ENCODE measurements at regions not wholly inside any gene's neighbourhood (a gene's known extent, or its start where the extent isn't known, plus 50 kb on each side); places are given as distances from the start of the nearest gene placed in this dataset.
"Not testable (repeated sequence)": the region's sequence is repeated elsewhere in the genome, so short reads cannot be mapped to it uniquely, and the experiment has no call there.

DNA sequence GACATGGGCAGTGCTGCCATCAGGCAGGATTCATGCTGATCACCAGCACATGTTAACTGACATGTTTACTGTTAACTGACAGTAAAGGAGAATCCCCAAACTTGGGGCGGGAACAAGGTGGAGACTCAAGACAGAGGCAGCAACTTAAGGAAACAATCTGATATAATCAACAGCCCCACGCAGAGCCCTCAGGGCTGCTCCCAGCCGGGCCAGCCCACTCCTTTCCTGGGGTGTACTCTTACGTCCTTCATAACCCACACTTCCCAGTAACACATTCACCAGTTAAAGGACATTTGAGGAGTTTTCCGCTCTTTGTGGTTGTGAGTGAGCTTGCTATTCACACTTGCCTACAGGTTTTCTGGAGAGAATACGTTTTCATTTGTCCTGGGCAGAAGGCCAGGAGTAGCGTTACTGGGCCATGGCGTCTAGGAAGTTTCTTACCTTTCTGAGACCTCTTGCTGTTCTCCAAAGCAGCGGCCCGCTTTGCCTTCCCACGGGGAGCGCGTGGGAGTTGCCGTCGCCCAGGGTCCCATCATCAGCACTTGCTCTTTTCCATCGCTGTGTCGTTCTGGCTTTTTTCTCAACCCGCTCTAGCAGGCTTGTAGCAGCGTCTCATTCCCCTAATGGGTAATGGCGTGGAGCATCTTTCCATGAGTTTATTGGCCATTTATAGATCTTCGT is 56.4 kb downstream of the FOXF2 start:
- Histone ChIP-seq H3K4me1 (ENCODE audit: control insufficient read depth, insufficient read depth, low read length, unreplicated experiment) (no peaks in the 10 kb centered on the region), H3K4me3 (ENCODE audit: low read depth, low read length) (no peak overlapping the region), H2AFZ (ENCODE audit: low read length, unreplicated experiment) (no peak overlapping the region), H3K79me2 (ENCODE audit: control insufficient read depth, insufficient read depth, low read length, unreplicated experiment) (no peaks in the 10 kb centered on the region), H3K36me3 (ENCODE audit: insufficient read depth, low read length) (no peaks in the 10 kb centered on the region), H3K27me3 (ENCODE audit: insufficient read depth, low read length) (peaks cover 22% of the 10 kb centered on the region), H3K27ac (ENCODE audit: low read depth, low read length) (no peak overlapping the region)

DNA sequence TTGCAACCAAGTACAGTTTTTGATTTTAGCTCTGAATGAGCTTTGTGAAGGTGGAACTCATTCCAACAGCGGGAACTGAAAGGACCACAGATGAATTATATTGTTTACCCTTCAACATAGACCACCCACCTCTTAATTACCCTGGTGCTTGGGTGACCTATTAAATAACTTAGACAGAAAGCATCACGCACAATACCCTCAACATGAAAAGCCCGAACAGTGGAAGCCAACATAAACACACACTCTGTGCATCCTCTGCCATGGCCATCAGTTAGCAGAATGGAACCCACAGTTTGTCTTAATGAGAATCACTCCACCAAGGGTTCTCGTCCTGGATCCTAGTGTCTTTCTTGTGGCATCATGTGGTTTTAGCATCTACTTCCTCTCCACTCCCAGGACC is 60.5 kb downstream of the FOXF2 start:
- Histone ChIP-seq H3K4me3 (ENCODE audit: low read depth, low read length) (no peak overlapping the region), H2AFZ (ENCODE audit: low read length, unreplicated experiment) (no peak overlapping the region), H3K79me2 (ENCODE audit: control insufficient read depth, insufficient read depth, low read length, unreplicated experiment) (no peaks in the 10 kb centered on the region), H3K4me1 (ENCODE audit: control insufficient read depth, insufficient read depth, low read length, unreplicated experiment) (no peaks in the 10 kb centered on the region), H3K27ac (ENCODE audit: low read depth, low read length) (no peak overlapping the region), H3K27me3 (ENCODE audit: insufficient read depth, low read length) (peaks cover 34% of the 10 kb centered on the region), H3K36me3 (ENCODE audit: insufficient read depth, low read length) (no peaks in the 10 kb centered on the region)

- Histone ChIP-seq H2AFZ (ENCODE audit: low read length, unreplicated experiment) (no peak overlapping the region), H3K79me2 (ENCODE audit: control insufficient read depth, insufficient read depth, low read length, unreplicated experiment) (no peaks in the 10 kb centered on the region), H3K36me3 (ENCODE audit: insufficient read depth, low read length) (no peaks in the 10 kb centered on the region), H3K4me1 (ENCODE audit: control insufficient read depth, insufficient read depth, low read length, unreplicated experiment) (no peaks in the 10 kb centered on the region), H3K4me3 (ENCODE audit: low read depth, low read length) (no peak overlapping the region), H3K27ac (ENCODE audit: low read depth, low read length) (no peak overlapping the region), H3K27me3 (ENCODE audit: insufficient read depth, low read length) (peaks cover 34% of the 10 kb centered on the region)
Observed at GRCh38 chr6:1453024-1453423, 63.6 kb downstream of the FOXF2 start.

GRCh38 chr6:1456816-1457215 is 67.4 kb downstream of the FOXF2 start:
- H3K4me1 ChIP-seq (ENCODE audit: control insufficient read depth, insufficient read depth, low read length, unreplicated experiment); H3K36me3 ChIP-seq (ENCODE audit: insufficient read depth, low read length); H3K27ac ChIP-seq (ENCODE audit: low read depth, low read length); H3K79me2 ChIP-seq (ENCODE audit: control insufficient read depth, insufficient read depth, low read length, unreplicated experiment); H2AFZ ChIP-seq (ENCODE audit: low read length, unreplicated experiment); H3K27me3 ChIP-seq (ENCODE audit: insufficient read depth, low read length); H3K4me3 ChIP-seq (ENCODE audit: low read depth, low read length): not testable (repeated sequence)

DNA sequence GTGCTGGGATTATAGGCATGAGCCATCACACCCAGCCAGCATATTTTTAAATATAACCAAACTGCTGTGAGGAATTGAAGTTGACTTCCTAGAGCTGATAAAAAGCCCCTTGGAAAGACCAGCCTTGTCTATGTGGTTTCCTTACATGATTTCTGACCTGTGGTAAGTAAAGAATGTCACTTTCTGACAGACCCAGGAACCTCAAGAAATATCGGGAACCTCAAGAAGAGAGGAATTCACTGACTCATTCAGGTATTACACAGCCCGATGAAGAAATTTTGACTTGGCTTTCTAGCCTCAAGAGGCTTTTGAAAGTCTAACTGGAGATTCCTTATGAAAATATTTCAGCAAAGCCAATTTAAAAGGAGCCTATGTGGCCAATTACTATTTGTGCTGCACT is 71.8 kb downstream of the FOXF2 start:
- Histone ChIP-seq H3K4me1 (ENCODE audit: control insufficient read depth, insufficient read depth, low read length, unreplicated experiment) (peaks cover 3% of the 10 kb centered on the region), H3K27ac (ENCODE audit: low read depth, low read length) (peak overlapping the region; percentile 40; the same call in 1 of the 2 replicates), H3K79me2 (ENCODE audit: control insufficient read depth, insufficient read depth, low read length, unreplicated experiment) (no peaks in the 10 kb centered on the region), H2AFZ (ENCODE audit: low read length, unreplicated experiment) (no peak overlapping the region), H3K27me3 (ENCODE audit: insufficient read depth, low read length) (no peaks in the 10 kb centered on the region), H3K36me3 (ENCODE audit: insufficient read depth, low read length) (no peaks in the 10 kb centered on the region), H3K4me3 (ENCODE audit: low read depth, low read length) (no peak overlapping the region)

- H3K4me1 ChIP-seq (ENCODE audit: control insufficient read depth, insufficient read depth, low read length, unreplicated experiment) = peaks cover 3% of the 10 kb centered on the region
- no peak overlapping the region for H3K27ac ChIP-seq (ENCODE audit: low read depth, low read length)
- H3K4me3 ChIP-seq (ENCODE audit: low read depth, low read length) = no peak overlapping the region
- H3K36me3 ChIP-seq (ENCODE audit: insufficient read depth, low read length) = no peaks in the 10 kb centered on the region
- H2AFZ ChIP-seq (ENCODE audit: low read length, unreplicated experiment) = no peak overlapping the region
- H3K79me2 ChIP-seq (ENCODE audit: control insufficient read depth, insufficient read depth, low read length, unreplicated experiment) = no peaks in the 10 kb centered on the region
- no peaks in the 10 kb centered on the region for H3K27me3 ChIP-seq (ENCODE audit: insufficient read depth, low read length)
Observed at GRCh38 chr6:1461736-1462135, 72.4 kb downstream of the FOXF2 start.

DNA sequence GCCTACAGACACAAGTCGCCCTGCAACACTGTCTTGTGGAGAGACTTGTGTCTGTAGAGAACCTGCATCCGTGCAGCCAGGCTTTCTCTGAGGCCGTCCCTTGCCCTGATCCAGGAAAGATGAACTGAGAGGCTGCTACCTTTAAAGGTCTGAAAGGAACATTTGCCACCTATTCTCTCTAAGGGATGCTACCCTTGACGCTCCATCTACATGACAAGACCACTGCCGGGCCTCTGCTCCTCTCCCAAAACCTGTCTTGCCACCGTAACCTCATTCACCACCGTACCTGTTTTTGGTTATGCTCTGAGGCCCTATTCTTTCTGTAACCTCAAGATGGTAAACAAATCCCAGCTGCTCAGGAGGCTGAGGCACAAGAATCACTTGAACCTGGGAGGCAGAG is 73.9 kb downstream of the FOXF2 start:
- Histone ChIP-seq H3K36me3 (ENCODE audit: insufficient read depth, low read length) (no peaks in the 10 kb centered on the region), H3K27me3 (ENCODE audit: insufficient read depth, low read length) (no peaks in the 10 kb centered on the region), H2AFZ (ENCODE audit: low read length, unreplicated experiment) (no peak overlapping the region), H3K4me3 (ENCODE audit: low read depth, low read length) (no peak overlapping the region), H3K4me1 (ENCODE audit: control insufficient read depth, insufficient read depth, low read length, unreplicated experiment) (peaks cover 3% of the 10 kb centered on the region), H3K79me2 (ENCODE audit: control insufficient read depth, insufficient read depth, low read length, unreplicated experiment) (no peaks in the 10 kb centered on the region), H3K27ac (ENCODE audit: low read depth, low read length) (no peak overlapping the region)

DNA sequence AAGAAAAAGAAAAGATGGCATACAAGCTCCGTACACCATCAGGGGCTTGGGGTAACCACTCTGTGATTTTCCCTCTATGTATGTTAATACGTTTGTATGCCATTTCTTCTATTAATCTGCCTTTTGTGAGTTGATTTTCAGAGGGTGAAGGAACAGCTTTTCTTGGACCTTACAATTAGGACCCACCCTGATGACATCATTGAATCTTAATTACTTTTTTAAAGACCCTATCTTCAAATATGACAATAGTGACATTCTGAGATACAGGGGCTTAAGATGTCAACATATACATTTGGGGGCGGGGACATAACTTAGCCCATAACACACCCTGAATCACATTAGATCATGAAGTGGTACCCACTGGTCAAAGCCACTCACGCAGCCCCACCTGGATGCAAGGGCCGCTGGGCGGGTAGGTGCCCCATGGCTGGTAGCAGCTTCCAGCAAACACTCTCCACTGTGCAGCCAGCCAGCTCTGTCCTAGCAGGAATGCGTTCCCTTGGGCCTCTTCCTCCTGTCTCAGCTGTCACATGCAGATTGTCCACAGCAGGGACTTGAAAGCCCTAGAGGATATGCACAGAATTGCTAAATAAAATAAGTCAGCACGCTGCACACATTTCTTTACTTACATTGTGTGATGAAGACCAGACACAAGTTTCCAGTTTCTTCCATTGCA is 74.5 kb downstream of the FOXF2 start:
- H3K27me3 ChIP-seq (ENCODE audit: insufficient read depth, low read length) = no peaks in the 10 kb centered on the region
- H3K36me3 ChIP-seq (ENCODE audit: insufficient read depth, low read length) = no peaks in the 10 kb centered on the region
- H3K79me2 ChIP-seq (ENCODE audit: control insufficient read depth, insufficient read depth, low read length, unreplicated experiment) = no peaks in the 10 kb centered on the region
- peaks cover 3% of the 10 kb centered on the region for H3K4me1 ChIP-seq (ENCODE audit: control insufficient read depth, insufficient read depth, low read length, unreplicated experiment)
- H3K27ac ChIP-seq (ENCODE audit: low read depth, low read length) = no peak overlapping the region
- no peak overlapping the region for H3K4me3 ChIP-seq (ENCODE audit: low read depth, low read length)
- H2AFZ ChIP-seq (ENCODE audit: low read length, unreplicated experiment) = no peak overlapping the region

DNA sequence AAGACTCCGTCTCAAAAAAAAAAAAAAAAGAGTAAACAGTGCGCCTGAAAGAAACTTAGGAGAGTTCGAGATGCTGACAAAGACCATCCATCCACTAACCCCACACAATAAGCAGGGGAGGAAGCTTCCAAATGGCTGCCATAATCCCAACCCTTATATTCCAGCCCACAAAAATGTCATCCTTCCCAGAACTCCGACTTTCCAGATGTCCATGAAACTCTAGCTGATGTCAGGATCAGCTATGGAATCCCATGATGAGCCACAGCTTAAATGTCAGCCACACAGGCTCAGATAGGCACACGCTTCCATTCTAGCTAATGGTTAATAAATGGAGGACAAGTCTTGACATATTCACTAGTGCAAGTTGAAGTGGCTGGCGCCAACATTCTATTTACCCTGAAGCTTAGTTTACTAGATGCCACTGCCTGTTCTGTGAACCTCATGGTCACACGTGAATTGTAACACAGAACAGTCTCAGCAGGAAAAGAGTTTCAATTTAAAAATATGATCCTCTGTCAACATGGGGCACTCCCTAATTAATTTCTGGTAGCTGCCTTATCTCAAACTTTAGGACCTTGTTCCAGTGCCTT is 75.5 kb downstream of the FOXF2 start:
- Histone ChIP-seq H3K4me3 (ENCODE audit: low read depth, low read length) (no peak overlapping the region), H2AFZ (ENCODE audit: low read length, unreplicated experiment) (no peak overlapping the region), H3K79me2 (ENCODE audit: control insufficient read depth, insufficient read depth, low read length, unreplicated experiment) (no peaks in the 10 kb centered on the region), H3K4me1 (ENCODE audit: control insufficient read depth, insufficient read depth, low read length, unreplicated experiment) (peaks cover 3% of the 10 kb centered on the region), H3K36me3 (ENCODE audit: insufficient read depth, low read length) (no peaks in the 10 kb centered on the region), H3K27ac (ENCODE audit: low read depth, low read length) (no peak overlapping the region), H3K27me3 (ENCODE audit: insufficient read depth, low read length) (no peaks in the 10 kb centered on the region)

DNA sequence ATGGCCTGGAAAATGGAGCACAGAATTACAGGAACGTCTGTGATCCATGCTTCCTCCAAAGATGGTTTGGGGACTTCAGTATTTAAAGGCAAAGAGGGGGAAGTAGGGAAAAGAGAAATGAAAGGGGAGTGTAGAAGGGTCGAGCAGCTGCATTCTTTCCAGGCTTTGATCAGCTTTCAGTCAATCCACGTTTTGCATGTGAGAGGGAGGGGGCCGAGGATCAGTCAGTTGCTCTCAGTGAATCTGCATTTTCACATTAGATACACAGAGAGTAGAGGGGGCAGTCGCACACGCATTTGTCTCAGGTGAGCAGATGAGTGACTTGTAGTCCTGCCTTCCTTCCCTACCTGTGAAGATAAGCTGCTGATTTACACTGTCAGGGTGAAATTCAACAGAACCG is 78.8 kb downstream of the FOXF2 start:
- Histone ChIP-seq H3K79me2 (ENCODE audit: control insufficient read depth, insufficient read depth, low read length, unreplicated experiment) (no peaks in the 10 kb centered on the region), H3K36me3 (ENCODE audit: insufficient read depth, low read length) (no peaks in the 10 kb centered on the region), H3K27ac (ENCODE audit: low read depth, low read length) (no peak overlapping the region), H3K27me3 (ENCODE audit: insufficient read depth, low read length) (no peaks in the 10 kb centered on the region), H2AFZ (ENCODE audit: low read length, unreplicated experiment) (no peak overlapping the region), H3K4me3 (ENCODE audit: low read depth, low read length) (no peak overlapping the region), H3K4me1 (ENCODE audit: control insufficient read depth, insufficient read depth, low read length, unreplicated experiment) (peaks cover under 1% of the 10 kb centered on the region)

DNA sequence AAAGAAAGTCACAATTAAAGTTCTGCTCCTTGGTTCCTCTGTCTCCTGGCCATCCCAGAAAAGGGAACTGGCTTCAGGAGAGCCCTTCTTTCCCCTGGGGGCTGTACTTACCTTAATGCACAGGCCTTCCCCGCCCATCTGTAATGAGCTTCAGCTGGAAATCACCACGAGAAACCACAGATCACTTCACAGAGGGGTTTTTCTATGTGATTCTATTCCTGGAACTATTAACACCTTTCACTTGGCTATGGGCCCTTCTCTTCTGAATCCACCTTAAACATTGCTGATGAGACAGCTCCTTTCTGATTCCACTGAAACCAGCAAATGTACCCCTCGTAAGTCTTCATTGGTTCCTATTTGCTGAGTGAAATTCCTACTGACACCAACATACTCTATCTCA is 80.7 kb downstream of the FOXF2 start:
- no peak overlapping the region for H3K27ac ChIP-seq (ENCODE audit: low read depth, low read length)
- H2AFZ ChIP-seq (ENCODE audit: low read length, unreplicated experiment) = no peak overlapping the region
- H3K4me3 ChIP-seq (ENCODE audit: low read depth, low read length) = no peak overlapping the region
- no peaks in the 10 kb centered on the region for H3K79me2 ChIP-seq (ENCODE audit: control insufficient read depth, insufficient read depth, low read length, unreplicated experiment)
- H3K27me3 ChIP-seq (ENCODE audit: insufficient read depth, low read length) = no peaks in the 10 kb centered on the region
- H3K4me1 ChIP-seq (ENCODE audit: control insufficient read depth, insufficient read depth, low read length, unreplicated experiment) = peaks cover 6% of the 10 kb centered on the region
- H3K36me3 ChIP-seq (ENCODE audit: insufficient read depth, low read length) = no peaks in the 10 kb centered on the region
